ENCODE measurements at regions not wholly inside any gene's neighbourhood (a gene's known extent, or its start where the extent isn't known, plus 50 kb on each side); places are given as distances from the start of the nearest gene placed in this dataset.

- no peak for TF ChIP-seq SIN3A (IDR thresholded peaks at IDR 0.05; ENCODE audit: borderline replicate concordance, insufficient read depth, low read length)
- TF ChIP-seq TAF1 (IDR thresholded peaks at IDR 0.05; ENCODE audit: borderline replicate concordance, insufficient read depth, low read length): no peak
These were observed 180.0 kb downstream of the NKX6-1 start for GRCh38 chr4:84319124-84319523.

GRCh38 chr4:84317513-84317912 lies 181.6 kb downstream of the NKX6-1 start:
- TF ChIP-seq FOXP2 (optimal IDR thresholded peaks at IDR 0.05; ENCODE audit: borderline replicate concordance, extremely low read depth, extremely low read length, insufficient read depth) (no peak), SIN3A (IDR thresholded peaks at IDR 0.05; ENCODE audit: borderline replicate concordance, insufficient read depth, low read length) (no peak)

- TF ChIP-seq POLR2AphosphoS5 (IDR thresholded peaks at IDR 0.05; ENCODE audit: low read depth, low read length) (no peak), FOXP2 (optimal IDR thresholded peaks at IDR 0.05; ENCODE audit: borderline replicate concordance, extremely low read depth, extremely low read length, insufficient read depth) (no peak), REST (IDR thresholded peaks at IDR 0.05; ENCODE audit: insufficient read depth in 1 of 2, low read depth in 2 of 2, low read length in 2 of 2) (no peak), TAF1 (IDR thresholded peaks at IDR 0.05; ENCODE audit: borderline replicate concordance, insufficient read depth, low read length) (no peak), SIN3A (IDR thresholded peaks at IDR 0.05; ENCODE audit: borderline replicate concordance, insufficient read depth, low read length) (no peak)
These were observed 186.6 kb downstream of the NKX6-1 start for GRCh38 chr4:84312426-84313012.

GRCh38 chr4:84309191-84309590 lies 189.9 kb downstream of the NKX6-1 start:
- TF ChIP-seq REST (IDR thresholded peaks at IDR 0.05; ENCODE audit: insufficient read depth in 1 of 2, low read depth in 2 of 2, low read length in 2 of 2): no peak
- TF ChIP-seq SIN3A (IDR thresholded peaks at IDR 0.05; ENCODE audit: borderline replicate concordance, insufficient read depth, low read length): no peak
- TF ChIP-seq POLR2AphosphoS5 (IDR thresholded peaks at IDR 0.05; ENCODE audit: low read depth, low read length): no peak

GRCh38 chr4:84298023-84298718 lies 200.9 kb downstream of the NKX6-1 start:
- no peak for TF ChIP-seq REST (IDR thresholded peaks at IDR 0.05; ENCODE audit: insufficient read depth in 1 of 2, low read depth in 2 of 2, low read length in 2 of 2)
- no peak for TF ChIP-seq SIN3A (IDR thresholded peaks at IDR 0.05; ENCODE audit: borderline replicate concordance, insufficient read depth, low read length)
- TF ChIP-seq FOXP2 (optimal IDR thresholded peaks at IDR 0.05; ENCODE audit: borderline replicate concordance, extremely low read depth, extremely low read length, insufficient read depth): no peak
- TF ChIP-seq TAF1 (IDR thresholded peaks at IDR 0.05; ENCODE audit: borderline replicate concordance, insufficient read depth, low read length): no peak
- no peak for TF ChIP-seq POLR2AphosphoS5 (IDR thresholded peaks at IDR 0.05; ENCODE audit: low read depth, low read length)

- TF ChIP-seq FOXP2 (optimal IDR thresholded peaks at IDR 0.05; ENCODE audit: borderline replicate concordance, extremely low read depth, extremely low read length, insufficient read depth): no peak
- TF ChIP-seq SIN3A (IDR thresholded peaks at IDR 0.05; ENCODE audit: borderline replicate concordance, insufficient read depth, low read length): no peak
- no peak for TF ChIP-seq TAF1 (IDR thresholded peaks at IDR 0.05; ENCODE audit: borderline replicate concordance, insufficient read depth, low read length)
- no peak for TF ChIP-seq REST (IDR thresholded peaks at IDR 0.05; ENCODE audit: insufficient read depth in 1 of 2, low read depth in 2 of 2, low read length in 2 of 2)
- no peak for TF ChIP-seq POLR2AphosphoS5 (IDR thresholded peaks at IDR 0.05; ENCODE audit: low read depth, low read length)
These were observed 207.1 kb downstream of the NKX6-1 start for GRCh38 chr4:84291969-84292368.

Data from PFSK-1 (cell line).